Central memory CD4-positive, alpha-beta T cell (primary cell): ENCODE measurements at regions not wholly inside any gene's neighbourhood (a gene's known extent, or its start where the extent isn't known, plus 50 kb on each side); places are given as distances from the start of the nearest gene placed in this dataset.

Experiments used
- DNase-seq: peaks from one replicate; pipeline ENCODE4 v3.0.0; 2022

DNA sequence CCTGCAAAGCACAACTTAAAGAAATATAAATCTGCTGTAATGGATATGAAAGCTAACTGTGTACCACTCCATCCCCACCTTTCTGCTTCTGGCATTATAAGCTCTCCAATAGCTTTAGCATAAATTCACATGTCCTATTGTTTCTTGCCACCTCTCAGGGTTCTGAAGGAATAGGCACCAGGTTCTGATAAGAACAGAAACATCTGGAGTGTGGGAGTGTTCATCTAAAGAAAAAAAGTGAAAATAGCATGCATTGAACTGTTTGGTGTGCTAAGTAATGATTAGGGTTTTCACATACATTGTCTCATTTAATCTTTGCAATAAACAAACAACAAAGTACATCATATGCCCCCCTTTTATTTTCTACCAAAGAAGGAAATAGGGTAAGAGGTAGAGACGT lies 72.3 kb downstream of the FAM76B start:
- DNase-seq, result no peak

DNA sequence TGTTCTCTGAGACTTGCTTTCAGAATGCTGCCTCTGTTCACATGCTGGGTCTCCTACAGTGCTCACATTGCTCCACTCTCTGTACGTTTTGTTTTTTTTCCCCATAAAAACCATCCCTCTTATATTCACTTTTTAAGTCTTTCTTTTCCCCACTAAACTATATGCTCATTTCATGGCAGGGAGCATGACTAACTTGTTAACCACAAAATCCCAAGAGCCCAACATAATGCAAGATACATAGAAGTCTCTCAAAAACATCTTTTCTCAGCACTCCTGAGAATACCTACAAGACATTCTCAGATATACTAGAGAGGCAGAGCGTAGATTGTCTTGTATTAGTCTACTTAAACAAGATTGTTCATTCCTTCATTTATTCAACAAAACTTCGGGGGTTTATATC lies 73.3 kb downstream of the FAM76B start:
- DNase-seq, result no peak

DNA sequence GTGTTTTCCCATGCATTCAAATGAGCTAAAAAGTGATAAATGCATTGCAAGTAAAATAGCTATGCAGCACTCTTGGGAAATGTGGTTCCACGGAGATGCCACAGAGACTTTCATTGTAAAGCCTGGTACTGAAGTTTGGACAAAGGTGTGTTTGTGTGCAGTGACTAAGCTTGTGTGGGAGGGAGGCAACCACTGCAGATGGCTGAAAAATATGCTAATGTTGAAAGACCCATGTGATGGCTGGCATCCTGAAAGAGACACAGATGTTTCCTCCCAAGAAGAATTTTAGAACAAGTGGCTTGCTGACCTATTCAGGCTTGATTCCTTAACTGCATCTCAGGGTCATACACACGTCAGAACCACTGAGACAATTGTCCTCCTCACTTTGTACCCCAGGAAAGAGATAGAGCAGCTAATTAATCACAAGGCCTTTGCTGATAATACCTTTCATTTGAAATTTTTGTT lies 73.8 kb downstream of the FAM76B start:
- no peak for DNase-seq

DNA sequence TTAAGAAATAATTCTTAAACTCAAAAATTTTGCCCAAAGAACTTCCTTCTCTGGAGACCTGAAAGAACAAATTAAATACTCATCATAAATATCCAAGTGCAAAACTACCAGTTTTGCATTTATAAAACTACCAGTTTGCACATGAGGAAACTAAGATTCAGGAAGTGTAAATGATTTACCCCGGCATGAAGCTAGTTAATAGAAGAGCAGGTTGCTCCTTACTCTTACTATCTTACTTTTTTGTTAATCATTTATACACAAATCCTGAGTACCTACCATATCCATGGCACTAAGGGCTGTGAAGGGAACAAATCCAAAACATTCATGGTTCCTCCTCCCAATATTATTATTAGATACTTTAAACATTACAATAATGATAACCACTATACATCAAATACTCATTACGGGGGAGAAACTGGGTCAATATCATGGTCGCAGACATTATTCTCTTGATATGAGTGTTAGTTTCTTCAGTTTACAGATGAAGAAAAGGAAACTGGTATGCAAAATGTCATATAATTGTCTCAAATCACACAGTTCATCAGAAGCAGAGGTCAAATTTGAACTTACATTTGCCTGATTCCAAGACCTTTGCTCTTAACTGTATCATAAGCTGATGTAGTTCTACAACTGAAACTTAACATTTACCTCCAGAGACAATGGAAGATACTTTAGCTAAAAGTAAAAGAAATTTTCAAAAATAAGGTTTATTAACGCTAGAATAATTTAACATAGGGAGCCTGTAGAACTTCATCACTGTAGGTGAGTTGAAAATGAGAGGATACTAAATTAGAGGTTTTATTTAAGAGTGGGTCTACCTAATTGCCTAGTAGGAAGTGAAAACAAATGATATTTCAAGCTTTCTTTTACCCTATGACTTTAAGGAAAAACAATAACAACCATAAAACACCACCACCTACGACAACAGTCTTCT lies 74.5 kb downstream of the FAM76B start:
- DNase-seq, result no peak

DNA sequence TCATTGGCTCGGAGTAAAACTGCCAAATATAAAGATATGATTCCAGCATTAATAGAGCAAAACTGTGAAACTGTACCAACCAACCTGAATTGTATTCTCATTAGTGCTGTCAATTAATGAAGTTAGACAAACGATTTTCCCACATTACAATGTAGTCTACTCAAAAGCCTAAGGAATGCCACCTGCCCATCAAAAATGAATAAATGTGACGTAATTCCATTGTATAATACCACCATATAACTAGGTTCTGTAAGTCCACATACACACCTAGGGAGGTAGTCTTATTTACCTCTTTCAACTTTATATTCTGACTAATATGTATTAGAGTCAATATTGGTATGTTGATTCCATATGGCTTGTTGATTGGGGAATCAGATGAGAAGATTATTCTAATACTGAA lies 76.2 kb downstream of the FAM76B start:
- DNase-seq, result no peak

DNA sequence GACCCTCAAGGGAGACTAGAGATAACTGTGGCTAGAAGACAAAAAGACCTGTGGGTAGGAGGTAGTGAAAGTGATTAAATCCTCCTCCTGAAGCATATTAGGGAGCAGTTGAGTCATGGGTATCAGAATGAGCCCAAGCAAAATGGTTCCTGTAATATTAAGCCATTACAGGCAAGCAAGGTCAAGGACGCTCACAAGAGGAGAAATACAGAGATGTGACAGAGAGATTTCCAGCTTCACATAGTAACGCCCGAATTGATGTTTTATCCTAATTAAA lies 77.7 kb downstream of the FAM76B start:
- no peak for DNase-seq

DNA sequence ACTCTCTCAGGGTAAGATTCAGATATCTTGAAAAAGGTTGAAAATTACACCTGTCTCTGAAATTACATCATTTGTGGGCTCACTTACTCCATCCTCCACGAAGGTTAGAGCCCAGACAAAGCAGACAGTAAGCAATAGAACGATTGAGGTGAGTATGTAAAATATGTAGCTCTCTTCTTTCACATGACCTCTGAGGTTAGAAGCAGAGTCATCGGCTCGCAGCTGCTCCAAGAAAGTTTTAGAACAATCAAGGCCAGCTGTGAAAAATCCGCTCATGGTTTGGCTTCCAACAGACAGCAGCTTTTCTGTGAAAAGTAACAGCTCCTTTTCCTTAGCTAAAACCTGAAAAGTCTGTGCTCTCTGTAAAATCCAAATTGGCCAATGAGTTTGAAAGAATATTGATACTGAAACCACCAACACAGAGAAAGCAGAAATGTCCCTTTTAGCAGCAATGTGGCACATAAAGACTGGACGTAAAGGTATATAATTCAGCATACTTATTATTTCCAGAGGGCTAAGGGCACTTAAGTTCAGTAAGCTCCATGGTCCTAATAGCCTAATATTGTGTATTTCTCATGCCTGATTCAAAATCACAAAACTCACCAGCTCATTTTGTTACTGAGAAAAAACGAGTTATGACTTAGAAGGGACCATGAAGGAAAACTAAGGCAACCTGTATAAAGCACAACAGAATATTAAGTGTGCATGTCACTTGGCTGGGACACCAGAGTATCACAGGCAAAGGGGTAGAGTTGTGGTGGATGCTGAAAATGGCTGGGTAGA lies 78.2 kb downstream of the FAM76B start:
- DNase-seq, result no peak

DNA sequence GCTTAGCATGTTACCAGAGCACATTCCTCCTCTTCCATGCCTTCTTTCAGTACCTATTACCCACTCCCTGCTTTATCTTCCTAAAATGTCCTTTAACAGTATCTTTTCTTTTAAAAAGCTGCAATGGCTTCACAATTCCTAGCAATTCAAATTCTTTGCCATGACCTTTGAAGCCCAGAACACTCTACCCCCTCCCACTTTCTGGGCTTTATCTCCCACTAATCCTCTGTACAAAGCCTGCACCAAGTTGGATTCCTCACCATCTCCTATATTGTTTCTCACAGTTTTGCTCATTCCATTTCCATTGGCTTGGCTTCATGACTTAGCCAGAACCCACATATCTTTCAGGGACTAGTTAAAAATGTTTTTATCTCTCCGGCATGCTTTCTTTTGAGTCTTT lies 80.9 kb downstream of the FAM76B start:
- DNase-seq, result no peak

DNA sequence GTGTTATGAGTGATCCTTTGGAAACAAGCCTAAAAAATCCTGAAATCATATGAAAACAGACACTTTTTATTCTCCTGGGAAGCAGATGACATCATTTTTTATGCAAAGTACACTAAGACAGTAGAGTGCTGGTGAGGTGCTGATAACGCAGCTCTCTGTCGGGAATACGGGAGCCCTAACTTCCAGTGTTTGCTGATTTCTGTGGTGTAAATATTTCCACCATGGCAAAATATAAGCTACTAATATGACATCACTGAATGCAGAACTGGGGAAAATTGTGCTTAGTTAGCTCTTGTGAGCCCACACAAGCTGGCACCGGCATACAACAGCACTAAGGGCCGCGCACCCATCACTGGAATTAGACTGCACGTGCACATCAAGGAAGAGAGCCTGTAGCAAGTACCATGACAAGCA lies 82.6 kb downstream of the FAM76B start:
- no peak for DNase-seq

DNA sequence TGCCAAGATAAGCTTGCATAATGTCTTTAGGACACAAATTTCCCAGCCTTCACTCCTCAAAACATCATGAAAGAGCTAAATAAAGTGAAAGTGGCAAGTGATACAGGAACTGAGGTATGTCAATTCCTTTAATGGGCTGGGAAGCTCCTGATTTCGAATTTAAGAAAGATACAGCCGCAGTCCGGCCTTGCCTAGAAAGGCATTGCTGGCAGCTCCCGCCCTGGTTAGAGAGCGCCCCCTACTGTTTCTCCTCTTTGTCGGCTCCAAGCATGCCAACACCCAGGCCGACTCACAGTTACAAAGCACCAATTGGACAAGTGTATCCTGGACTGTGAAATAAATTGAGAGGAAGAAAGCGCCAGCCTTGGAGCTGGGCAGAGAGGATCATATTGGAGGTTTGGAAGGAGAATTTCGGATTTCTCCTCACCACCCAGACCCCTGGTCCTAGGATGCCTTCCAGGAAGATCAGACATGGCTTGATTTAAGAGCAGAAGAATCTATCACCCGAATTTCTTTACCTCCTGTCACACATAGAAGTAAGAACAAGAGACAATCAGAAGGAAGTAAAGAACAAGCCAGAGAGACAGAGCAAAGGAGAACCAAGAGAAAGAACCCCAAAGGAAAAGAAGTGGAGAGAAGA lies 84.0 kb downstream of the FAM76B start:
- DNase-seq, result peak; percentile 82

DNA sequence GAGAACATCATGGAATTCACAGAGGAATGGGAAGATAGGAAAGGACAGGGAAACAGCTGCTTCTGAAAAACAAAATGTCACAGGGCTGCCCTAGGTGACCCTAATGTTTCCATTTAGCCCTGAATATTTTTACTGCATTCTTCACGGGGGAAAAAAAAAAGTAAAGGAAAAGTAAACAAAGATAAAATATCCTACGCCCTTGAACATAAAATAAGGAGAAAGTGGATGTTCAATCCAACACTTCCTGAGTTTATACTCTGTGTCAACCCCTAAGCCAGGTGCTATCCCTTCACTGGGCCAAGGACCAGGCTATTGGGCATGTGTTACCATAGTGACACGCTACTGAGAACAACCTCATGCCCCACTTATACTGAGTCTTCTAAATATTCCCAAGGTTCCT lies 84.7 kb downstream of the FAM76B start:
- DNase-seq, result no peak

DNA sequence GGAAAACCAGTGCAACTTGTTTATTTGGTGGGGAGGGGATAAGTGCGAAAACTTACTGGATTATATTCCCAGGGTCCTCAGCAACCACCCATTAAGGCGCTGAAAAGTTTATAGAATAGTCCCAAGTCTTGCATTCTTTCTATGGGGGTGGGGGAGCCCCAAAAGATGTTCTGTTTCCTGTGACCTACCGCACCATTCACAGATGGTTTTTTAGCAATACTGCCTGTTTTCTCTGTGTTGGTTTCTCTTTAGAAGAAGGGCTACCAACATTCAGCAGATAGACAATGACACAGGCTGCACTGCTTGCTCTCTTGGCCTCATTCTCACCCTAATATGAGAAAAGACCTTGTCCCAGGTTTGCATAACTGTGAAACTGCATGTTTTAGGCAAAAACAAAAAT lies 86.5 kb downstream of the FAM76B start:
- DNase-seq, result no peak

DNA sequence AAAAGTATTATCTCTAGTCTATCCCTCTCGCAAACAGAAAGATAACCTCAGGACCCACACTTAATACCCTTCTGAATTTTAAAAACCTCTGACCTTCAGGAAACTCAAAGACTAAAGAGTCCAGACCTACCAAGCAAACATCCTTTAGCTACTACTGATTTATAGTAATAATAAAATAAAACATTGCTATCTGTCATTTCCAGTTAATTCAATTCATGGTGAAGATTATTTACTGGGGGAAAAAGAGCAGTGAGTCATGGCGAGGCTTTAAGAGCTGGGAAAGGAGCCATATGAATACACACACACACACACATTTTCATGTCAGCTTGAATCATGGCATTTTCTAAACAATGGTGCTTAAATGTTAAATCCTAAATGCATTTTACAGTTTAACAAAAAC lies 87.1 kb downstream of the FAM76B start:
- DNase-seq, result no peak

DNA sequence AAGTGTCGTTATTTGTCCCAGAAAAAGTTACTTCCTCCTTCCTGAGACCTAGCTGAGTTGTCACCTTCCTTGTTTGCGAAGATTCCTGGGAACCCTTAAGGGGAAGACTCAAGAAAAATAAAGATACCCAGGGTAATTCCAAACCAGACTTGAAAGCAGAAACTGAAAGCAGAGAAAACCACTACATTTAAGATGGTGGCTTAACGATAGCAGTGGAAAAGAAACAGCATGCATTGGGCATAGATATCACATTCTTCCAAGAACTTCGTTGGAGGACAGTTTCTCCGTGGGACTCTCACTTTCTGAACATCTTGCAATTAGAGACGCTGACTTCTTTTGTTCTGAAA lies 89.1 kb downstream of the FAM76B start:
- peak; percentile 33 for DNase-seq

DNA sequence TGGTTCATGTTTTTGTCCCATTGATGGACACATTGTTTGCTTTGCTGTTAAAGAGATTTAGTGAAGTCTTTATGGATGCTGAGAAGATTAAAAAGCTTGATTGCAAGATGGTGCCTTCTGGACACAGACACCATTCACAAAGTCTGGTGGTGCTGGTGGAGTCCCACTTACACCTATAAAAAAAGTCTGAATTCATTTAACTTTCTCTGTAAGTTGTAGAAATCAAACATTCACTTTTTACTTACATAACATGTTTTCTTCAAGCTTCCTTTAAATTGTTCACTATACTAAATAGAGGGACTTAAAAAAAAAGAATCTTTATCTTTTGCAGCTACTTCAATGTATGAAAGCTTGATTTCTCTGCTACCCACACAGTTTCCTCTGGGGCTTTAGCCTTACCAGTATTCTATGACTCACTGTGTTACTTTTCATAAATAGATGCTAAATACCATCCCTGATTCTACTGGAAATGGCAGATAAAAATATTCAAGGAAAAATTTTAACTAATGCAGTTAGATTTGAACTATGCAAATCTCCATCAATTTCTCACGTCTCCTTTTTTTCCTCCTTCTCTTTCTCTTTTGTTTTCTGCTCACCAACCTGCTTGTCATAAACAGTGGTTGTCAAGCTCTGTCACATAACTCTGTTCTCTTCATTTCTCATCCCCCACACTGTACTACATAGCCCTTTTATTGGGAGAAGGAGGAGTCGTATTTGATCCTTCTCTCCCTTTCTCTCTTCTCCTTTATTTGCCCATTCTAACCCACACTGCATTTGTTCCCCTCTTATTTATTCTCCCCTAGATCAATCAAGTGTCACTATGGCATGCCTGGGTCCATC lies 89.7 kb downstream of the FAM76B start:
- peak; percentile 39 for DNase-seq

DNA sequence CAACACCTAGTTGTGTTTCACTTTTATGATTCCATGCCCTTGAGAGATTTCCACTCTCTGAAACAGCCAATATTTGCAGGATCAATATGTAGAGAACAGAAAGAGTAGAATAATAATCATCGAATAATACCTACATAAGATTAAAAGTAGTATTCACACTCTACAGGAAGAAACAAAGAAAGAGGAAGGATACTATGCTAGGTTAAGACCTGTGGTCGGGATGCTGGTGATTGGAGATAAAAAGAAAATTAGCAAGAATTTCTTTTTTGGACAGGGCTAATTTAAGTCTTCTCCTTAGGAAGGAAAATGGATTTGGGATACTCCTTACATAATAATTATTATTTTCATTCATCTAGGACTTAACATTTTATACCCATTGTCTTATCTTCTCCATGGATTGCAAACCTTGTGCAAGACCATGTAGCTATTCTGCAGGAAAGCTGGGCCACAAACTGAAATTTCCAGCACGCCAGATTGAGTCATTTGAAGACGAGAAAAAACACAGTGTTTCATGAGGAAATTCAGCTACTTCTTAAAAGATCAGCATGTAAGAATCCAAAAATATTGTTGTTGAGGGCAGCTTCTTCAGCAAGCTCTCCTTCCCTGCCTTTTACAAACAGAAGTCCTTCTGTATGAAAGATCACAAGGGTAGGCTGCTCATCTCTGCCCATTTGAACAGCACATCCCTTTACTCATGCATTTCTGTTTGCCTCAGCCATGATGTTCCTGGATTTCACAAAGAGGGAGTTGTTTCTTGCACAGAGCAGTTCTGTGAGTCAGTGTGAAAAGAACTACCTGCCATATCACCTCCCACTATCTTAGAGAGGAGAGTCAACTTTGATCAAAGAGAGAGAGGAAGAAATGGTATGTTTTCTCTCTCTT lies 90.7 kb downstream of the FAM76B start:
- DNase-seq, result no peak

DNA sequence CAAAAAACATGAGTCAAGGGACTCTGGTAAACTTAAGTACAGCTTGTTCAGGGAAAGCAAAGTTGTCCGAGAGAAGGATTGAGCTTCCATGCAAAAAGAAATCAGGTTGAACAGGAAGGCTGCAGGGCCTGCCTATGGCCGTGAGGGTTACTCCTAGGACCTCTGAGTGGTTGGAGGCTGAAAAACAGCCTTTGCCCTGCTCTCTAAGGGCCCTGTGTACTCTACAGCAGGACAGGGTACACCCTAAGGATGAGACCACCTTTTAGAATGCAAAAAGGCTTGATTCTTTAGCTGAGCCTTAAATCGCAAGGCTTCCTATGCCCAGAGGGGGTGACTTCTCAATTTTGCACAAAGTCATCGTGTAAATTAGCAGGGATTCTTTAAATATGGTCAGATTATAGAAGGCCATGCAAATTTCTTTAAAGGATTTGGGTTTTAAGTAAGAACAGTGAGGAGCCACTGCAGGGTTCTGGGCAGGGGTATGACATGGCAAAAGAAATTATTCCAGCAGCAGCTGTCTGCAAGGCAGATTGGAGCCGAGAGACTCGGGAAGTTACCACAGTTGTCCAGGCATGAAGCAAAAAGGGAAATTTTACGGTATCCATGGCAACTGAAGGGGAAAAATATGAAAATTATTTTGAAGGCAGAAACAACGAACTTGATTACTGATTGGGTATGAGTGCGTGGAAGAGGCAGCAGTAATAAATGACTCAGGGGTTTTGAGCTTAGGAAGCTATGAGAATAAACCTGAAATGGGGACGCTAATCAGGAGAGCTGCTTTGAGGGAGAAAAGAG lies 91.8 kb downstream of the FAM76B start:
- DNase-seq, result no peak

DNA sequence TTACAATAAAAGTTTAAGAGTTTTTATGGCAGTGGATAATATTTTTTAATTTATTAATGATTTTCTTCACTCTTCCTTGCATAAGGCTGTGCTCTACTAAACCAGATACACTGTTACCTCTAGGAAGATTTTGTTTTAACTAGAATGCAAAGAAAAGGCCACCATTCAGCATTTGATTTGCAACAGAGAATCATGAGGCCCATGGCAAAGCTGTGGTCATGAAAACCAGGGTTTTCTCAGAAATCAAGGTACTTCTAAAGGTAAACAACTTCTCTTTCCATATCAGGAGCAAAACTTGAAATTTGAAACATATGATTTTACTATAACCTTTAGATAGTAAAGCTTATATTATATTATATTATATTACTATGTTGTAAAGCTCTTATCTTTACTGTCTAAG lies 94.4 kb downstream of the FAM76B start:
- no peak for DNase-seq

DNA sequence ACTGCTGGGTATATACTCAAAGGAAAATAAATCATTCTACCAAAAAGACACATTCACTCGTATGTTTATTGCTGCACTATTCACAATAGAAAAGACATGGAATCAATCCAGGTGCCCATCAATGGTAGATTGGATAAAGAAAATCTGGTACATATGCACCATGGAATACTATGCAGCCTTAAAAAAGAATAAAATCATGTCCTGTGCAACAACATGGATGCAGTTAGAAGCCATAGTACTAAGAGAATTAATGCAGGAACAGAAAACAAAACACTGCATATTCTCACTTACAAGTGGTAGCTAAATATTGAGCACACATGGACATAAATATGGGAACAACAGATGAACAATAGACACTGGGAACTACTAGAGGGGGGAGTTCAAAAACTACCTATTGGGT lies 96.3 kb downstream of the FAM76B start:
- no peak for DNase-seq

DNA sequence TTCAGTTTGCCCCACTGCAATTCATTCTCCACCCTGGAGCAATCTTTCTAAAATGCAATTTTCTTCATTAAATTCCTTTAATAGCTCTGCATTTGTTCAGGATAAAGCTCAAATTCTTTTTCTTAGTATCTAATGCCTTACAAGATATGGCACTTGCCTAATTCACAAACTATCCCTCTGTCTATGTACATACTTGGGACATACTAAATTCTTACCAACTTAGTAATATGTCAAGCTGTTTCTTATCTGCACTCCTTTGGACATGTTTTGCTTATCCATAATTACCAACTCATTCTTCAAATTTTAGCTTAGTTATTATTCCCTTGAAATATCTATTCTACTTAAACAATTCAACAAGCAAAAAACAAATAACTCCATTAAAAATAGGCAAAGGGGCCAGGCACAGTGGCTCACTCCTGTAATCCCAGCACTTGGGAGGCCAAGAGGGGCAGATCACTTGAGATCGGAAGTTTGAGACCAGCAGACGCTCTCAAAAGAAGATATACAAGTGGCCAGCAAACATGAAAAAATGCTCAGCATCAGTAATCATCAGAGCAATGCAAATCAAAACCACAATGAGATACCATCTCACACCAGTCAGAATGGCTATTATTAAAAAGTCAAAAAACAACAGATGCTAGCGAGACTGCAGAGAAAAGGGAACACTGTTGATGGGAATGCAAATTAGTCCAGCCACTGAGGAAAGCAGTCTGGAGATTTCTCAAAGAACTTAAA lies 96.9 kb downstream of the FAM76B start:
- no peak for DNase-seq
